ENCODE measurements at regions not wholly inside any gene's neighbourhood (a gene's known extent, or its start where the extent isn't known, plus 50 kb on each side); places are given as distances from the start of the nearest gene placed in this dataset.

DNA sequence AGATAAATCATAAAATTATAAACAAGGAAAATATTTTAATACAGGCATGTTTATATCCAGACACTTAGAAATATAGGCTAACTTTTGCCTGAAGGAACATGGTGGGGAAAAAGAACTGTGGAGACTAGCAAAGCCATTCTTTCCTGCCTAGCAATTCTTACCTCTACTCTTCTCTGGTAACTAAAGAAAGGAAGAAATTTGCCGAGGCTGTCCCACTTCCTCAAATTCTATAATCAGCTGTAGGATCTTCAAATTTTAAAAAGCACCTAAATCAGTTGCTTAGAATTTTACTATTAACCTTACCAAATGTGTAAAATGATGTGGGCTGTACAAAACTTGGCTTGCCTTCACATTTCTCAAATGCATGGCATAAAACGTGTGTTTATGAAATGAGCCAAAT lies 249.1 kb upstream of the SMARCA2 start:
- TF ChIP-seq JUNB (IDR thresholded peaks at IDR 0.05) (no peak), REST (IDR thresholded peaks at IDR 0.05) (no peak), HOXA7 (CRISPR knock-in tag; IDR thresholded peaks at IDR 0.05) (no peak), CHD2 (IDR thresholded peaks at IDR 0.05; ENCODE audit: low read length, partially characterized antibody) (no peak), RARB (CRISPR knock-in tag; IDR thresholded peaks at IDR 0.05) (no peak), CHD4 (IDR thresholded peaks at IDR 0.05; ENCODE audit: borderline replicate concordance) (no peak), POLR2AphosphoS2 (conservative IDR thresholded peaks at IDR 0.05; ENCODE audit: low read length) (no peak), HEYL (CRISPR knock-in tag; IDR thresholded peaks at IDR 0.05) (no peak), HDAC2 (IDR thresholded peaks at IDR 0.05) (no peak), NPAS2 (CRISPR knock-in tag; IDR thresholded peaks at IDR 0.05; ENCODE audit: borderline replicate concordance) (no peak), KDM5A (IDR thresholded peaks at IDR 0.05) (no peak), TP53 (CRISPR knock-in tag; IDR thresholded peaks at IDR 0.05) (no peak), MAZ (IDR thresholded peaks at IDR 0.05; ENCODE audit: borderline replicate concordance, low read depth, low read length) (no peak), SREBF2 (IDR thresholded peaks at IDR 0.05) (no peak), CTCF (IDR thresholded peaks at IDR 0.05) (no peak), MAFK (IDR thresholded peaks at IDR 0.05; ENCODE audit: partially characterized antibody) (no peak), EHMT2 (IDR thresholded peaks at IDR 0.05; ENCODE audit: low read depth) (no peak), EHF (CRISPR knock-in tag; IDR thresholded peaks at IDR 0.05) (no peak)
- TF ChIP-seq, protein P1, sequence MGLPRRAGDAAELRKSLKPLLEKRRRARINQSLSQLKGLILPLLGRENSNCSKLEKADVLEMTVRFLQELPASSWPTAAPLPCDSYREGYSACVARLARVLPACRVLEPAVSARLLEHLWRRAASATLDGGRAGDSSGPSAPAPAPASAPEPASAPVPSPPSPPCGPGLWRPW (IDR thresholded peaks at IDR 0.05) = no peak
- Histone ChIP-seq H3K4me3 (no peak overlapping the region), H3K9me3 (no peaks in the 10 kb centered on the region), H3K4me2 (no peak overlapping the region), H3K27ac (no peak overlapping the region), H3K4me1 (no peaks in the 10 kb centered on the region)
- no peak for DNase-seq (ENCODE audit: low read depth in 1 of 2, low spot score in 1 of 2)
- POLR2A ChIA-PET = no interaction called here
- CTCF ChIA-PET = no interaction called here
- no peak for ATAC-seq
- WGBS (ENCODE audit: missing lambda C conversion rate) = 4% methylated on average over 2 of the region's 2 CpGs
- no peak for FAIRE-seq

GRCh38 chr9:1768561-1768960 lies 246.6 kb upstream of the SMARCA2 start:
- no peak for TF ChIP-seq RNF2 (IDR thresholded peaks at IDR 0.05; ENCODE audit: borderline replicate concordance, low read depth)
- no peak for TF ChIP-seq HEYL (CRISPR knock-in tag; IDR thresholded peaks at IDR 0.05)
- TF ChIP-seq RARB (CRISPR knock-in tag; IDR thresholded peaks at IDR 0.05) = no peak
- no peak for TF ChIP-seq RFX5 (IDR thresholded peaks at IDR 0.05)
- TF ChIP-seq CEBPB (IDR thresholded peaks at IDR 0.05) = no peak
- TF ChIP-seq REST (IDR thresholded peaks at IDR 0.05) = no peak
- no peak for TF ChIP-seq CBX8 (IDR thresholded peaks at IDR 0.05)
- TF ChIP-seq MYC (IDR thresholded peaks at IDR 0.05; ENCODE audit: borderline replicate concordance, low read length) = no peak
- TF ChIP-seq, protein P1 (IDR thresholded peaks at IDR 0.05) = no peak
- TF ChIP-seq JUNB (IDR thresholded peaks at IDR 0.05) = no peak
- ChIA-PET POLR2A (no interaction called here), CTCF (no interaction called here)
- H3K4me2 ChIP-seq = no peak overlapping the region
- DNase-seq (ENCODE audit: low read depth in 1 of 2, low spot score in 1 of 2) (no peak), FAIRE-seq (no peak), ATAC-seq (no peak)
- no peak overlapping the region for H3K27ac ChIP-seq
- no peaks in the 10 kb centered on the region for H3K4me1 ChIP-seq
- H3K4me3 ChIP-seq = no peak overlapping the region
- no peaks in the 10 kb centered on the region for H3K9me3 ChIP-seq
- 18% methylated on average over 3 of the region's 3 CpGs for WGBS (ENCODE audit: missing lambda C conversion rate)

All from A549 (cell line).